GM23248 (cell line): ENCODE measurements at regions not wholly inside any gene's neighbourhood (a gene's known extent, or its start where the extent isn't known, plus 50 kb on each side); places are given as distances from the start of the nearest gene placed in this dataset.

Experiments
- EZH2 ChIP-seq: fragments of 200-600 bp; sonication (generic); IDR thresholded peaks from 2 replicates; pipeline ENCODE4 v1.6.1; 2018; ENCODE audit warnings: antibody characterized with exemption, mild to moderate bottlenecking; ENCODE audit not compliant: insufficient read depth, poor library complexity, severe bottlenecking
- EZH2phosphoT487 ChIP-seq: fragments of 200-600 bp; sonication (generic); IDR thresholded peaks from 2 replicates; pipeline ENCODE4 v1.6.1; 2018; ENCODE audit warnings: antibody characterized with exemption, moderate library complexity, mild to moderate bottlenecking, low read depth; ENCODE audit not compliant: insufficient read depth

DNA sequence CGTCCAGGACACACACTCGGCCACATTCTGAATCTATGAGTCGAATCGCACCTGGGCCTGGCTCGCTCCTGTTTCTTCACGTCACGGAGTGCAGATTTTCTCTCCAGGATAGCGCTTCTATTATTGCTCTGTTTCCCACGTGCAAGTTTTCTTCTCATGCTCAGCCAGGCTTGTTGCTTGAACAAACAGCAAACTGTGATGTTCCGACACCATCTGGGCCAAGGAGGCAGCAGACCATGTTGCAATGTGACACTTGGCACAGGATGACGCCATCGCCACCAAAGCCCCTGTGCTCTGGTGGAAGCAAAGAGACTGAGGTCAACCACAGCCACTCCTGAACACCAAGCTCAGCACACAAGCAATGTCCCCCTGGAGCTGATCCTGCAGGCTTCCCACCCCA, 507.1 kb upstream of the ADARB2 start:
- TF ChIP-seq EZH2phosphoT487 (no peak), EZH2 (no peak)
